HFFc6 (cell line): ENCODE measurements at regions not wholly inside any gene's neighbourhood (a gene's known extent, or its start where the extent isn't known, plus 50 kb on each side); places are given as distances from the start of the nearest gene placed in this dataset.
"Not testable (repeated sequence)": the region's sequence is repeated elsewhere in the genome, so short reads cannot be mapped to it uniquely, and the experiment has no call there.

Experiments used
- DNase-seq: peaks from one replicate; pipeline ENCODE4 v3.0.0-alpha.2; 2018
- H3K27ac Mint-ChIP-seq: 2 replicates; pipeline ENCODE4 v1.8.0; 2020; ENCODE audit warnings: mild to moderate bottlenecking, mixed read lengths
- H3K27me3 Mint-ChIP-seq: 2 replicates; pipeline ENCODE4 v1.8.0; 2021; ENCODE audit warnings: mild to moderate bottlenecking, moderate library complexity, mixed read lengths; ENCODE audit not compliant: insufficient read depth
- H3K36me3 Mint-ChIP-seq: 2 replicates; pipeline ENCODE4 v1.8.0; 2021; ENCODE audit warnings: low read depth, mixed read lengths
- H3K4me1 Mint-ChIP-seq: 2 replicates; pipeline ENCODE4 v1.8.0; 2020; ENCODE audit warnings: low read depth, mixed read lengths
- H3K4me3 Mint-ChIP-seq: 2 replicates; pipeline ENCODE4 v1.8.0; 2020; ENCODE audit warnings: mild to moderate bottlenecking, moderate library complexity, mixed read lengths
- H3K9me3 Mint-ChIP-seq: 2 replicates; pipeline ENCODE4 v1.8.0; 2020; ENCODE audit warnings: mild to moderate bottlenecking, mixed read lengths
- TF ChIP-seq, protein P1 (sequence below): fragments of 200-600 bp; sonication (generic); IDR thresholded peaks from 2 replicates; pipeline ENCODE4 v1.5.0; 2021; ENCODE audit warnings: antibody characterized with exemption, mild to moderate bottlenecking

DNA sequence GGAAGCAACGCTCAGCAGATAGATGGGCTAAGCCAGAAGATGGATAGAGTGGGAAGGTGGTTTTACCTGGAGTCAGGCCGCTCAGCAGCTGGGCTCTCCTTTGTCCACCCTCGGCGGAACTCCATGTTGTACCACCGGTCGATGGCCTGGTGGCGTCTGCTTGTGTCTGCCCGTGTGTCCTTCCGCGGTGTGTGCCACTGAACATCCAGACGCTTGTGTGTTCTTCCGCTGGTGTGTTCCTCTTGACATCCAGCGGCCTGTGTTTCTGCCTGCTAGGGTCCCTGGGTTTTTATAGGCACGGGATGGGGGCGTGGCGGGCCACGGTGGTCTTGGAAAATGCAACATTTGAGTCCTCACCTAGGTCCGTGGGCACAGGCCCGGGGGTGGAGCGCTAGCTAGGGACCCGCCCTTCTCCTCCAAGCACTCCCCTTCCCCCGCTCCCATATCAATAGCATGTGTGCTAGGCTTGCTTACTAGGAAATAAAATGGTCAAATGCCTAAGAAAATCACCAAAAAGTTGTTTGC lies 1431.7 kb upstream of the ACVR2A start:
- DNase-seq: no peak
- TF ChIP-seq, protein P1, sequence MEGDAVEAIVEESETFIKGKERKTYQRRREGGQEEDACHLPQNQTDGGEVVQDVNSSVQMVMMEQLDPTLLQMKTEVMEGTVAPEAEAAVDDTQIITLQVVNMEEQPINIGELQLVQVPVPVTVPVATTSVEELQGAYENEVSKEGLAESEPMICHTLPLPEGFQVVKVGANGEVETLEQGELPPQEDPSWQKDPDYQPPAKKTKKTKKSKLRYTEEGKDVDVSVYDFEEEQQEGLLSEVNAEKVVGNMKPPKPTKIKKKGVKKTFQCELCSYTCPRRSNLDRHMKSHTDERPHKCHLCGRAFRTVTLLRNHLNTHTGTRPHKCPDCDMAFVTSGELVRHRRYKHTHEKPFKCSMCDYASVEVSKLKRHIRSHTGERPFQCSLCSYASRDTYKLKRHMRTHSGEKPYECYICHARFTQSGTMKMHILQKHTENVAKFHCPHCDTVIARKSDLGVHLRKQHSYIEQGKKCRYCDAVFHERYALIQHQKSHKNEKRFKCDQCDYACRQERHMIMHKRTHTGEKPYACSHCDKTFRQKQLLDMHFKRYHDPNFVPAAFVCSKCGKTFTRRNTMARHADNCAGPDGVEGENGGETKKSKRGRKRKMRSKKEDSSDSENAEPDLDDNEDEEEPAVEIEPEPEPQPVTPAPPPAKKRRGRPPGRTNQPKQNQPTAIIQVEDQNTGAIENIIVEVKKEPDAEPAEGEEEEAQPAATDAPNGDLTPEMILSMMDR: no peak
- H3K27ac Mint-ChIP-seq: no peak overlapping the region
- H3K4me3 Mint-ChIP-seq: no peak overlapping the region
- no peaks in the 10 kb centered on the region; the same call in 1 of the 2 replicates for H3K9me3 Mint-ChIP-seq
- H3K36me3 Mint-ChIP-seq: no peaks in the 10 kb centered on the region
- no peaks in the 10 kb centered on the region for H3K4me1 Mint-ChIP-seq
- H3K27me3 Mint-ChIP-seq: peaks cover 2% of the 10 kb centered on the region; the same call in 1 of the 2 replicates

DNA sequence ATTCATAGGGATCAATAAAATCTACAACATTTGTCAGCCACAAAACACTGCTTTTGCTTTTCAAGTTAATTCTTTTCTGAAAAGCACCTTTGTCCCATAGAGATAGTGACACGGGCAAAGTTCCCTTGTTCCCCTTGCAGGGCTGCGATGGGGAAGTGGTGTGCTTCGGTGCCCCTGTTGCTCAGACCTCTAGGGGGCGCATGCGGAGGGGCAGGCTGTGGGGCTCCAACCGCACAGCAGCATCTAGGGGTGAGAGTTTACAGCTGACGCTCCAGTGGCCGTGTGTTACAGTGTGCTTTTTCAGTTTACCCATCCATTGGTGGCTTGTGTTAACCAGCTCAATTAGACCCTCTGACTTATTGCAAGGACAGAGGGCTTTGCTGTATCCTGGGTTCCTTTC lies 1432.2 kb upstream of the ACVR2A start:
- Mint-ChIP-seq H3K4me3 (no peak overlapping the region), H3K9me3 (no peaks in the 10 kb centered on the region; the same call in 1 of the 2 replicates), H3K36me3 (no peaks in the 10 kb centered on the region), H3K4me1 (no peaks in the 10 kb centered on the region), H3K27ac (no peak overlapping the region), H3K27me3 (no peaks in the 10 kb centered on the region; the same call in 1 of the 2 replicates)
- no peak for DNase-seq
- TF ChIP-seq, protein P1: peak; percentile 12; the same call in 1 of the 2 replicates

DNA sequence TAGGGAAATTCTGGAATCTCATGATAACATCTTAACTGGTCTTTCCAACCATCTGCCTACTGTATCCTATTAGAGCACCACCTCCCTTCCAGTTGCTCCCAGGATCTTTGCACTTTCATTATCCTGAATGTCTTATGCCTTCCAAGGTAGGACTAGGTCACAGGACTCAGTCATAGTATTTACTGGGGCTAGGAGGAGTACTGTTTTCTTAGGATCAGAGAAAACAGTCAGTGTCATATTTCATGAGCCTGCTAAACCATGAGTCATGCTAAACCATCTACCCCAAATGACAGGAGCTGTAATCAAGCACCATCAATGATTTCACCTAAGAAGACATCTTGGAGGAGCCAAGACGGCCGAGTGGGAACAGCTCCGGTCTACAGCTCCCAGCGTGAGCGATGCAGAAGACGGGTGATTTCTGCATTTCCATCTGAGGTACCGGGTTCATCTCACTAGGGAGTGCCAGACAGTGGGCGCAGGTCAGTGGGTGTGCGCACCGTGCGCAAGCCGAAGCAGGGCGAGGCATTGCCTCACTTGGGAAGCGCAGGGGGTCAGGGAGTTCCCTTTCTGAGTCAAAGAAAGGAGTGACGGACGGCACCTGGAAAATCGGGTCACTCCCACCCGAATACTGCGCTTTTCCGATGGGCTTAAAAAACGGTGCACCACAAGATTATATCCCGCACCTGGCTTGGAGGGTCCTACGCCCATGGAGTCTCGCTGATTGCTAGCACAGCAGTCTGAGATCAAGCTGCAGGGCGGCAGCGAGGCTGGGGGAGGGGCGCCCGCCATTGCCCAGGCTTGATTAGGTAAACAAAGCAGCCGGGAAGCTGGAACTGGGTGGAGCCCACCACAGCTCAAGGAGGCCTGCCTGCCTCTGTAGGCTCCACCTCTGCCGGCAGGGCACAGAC lies 1439.2 kb upstream of the ACVR2A start:
- DNase-seq, H3K36me3 Mint-ChIP-seq, H3K27ac Mint-ChIP-seq, H3K4me3 Mint-ChIP-seq, H3K27me3 Mint-ChIP-seq, H3K4me1 Mint-ChIP-seq: not testable (repeated sequence)
- H3K9me3 Mint-ChIP-seq: peaks cover 26% of the 10 kb centered on the region

DNA sequence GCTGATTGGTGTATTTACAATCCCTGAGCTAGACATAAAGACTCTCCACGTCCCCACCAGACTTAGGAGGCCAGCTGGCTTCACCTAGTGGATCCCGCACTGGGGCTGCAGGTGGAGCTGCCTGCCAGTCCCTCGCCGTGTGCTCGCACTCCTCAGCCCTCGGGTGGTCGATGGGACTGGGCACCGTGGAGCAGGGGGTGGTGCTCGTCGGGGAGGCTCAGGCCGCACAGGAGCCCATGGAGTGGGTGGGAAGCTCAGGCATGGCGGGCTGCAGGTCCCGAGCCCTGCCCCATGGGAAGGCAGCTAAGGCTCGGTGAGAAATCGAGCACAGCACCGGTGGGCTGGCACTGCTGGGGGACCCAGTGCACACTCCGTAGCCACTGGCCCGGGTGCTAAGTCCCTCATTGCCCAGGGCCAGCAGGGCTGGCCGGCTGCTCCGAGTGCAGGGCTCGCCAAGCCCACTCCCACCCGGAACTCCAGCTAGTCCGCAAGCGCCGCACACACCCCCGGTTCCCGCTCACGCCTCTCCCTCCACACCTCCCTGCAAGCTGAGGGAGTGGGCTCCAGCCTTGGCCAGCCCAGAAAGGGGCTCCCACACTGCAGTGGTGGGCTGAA lies 1441.2 kb upstream of the ACVR2A start:
- H3K4me1 Mint-ChIP-seq, H3K4me3 Mint-ChIP-seq, H3K27ac Mint-ChIP-seq, DNase-seq, H3K27me3 Mint-ChIP-seq, H3K36me3 Mint-ChIP-seq: not testable (repeated sequence)
- peaks cover 26% of the 10 kb centered on the region for H3K9me3 Mint-ChIP-seq

DNA sequence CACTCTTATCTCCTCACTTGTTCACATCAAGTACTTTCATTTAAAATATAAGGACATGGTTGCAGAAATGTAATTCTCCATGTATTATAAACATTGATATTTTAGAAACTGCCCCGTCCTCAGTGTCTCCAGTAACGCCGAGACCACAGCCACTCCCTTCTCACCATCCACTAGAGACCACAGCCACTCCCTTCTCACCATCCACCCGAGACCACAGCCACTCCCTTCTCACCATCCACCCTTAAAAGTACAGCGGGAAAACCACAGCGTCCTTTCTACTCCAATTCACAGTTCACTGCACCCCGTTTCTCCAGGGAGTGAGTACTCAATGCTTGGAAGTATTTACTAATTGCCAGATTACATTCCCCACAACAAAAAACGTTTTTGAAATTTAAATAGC lies 1452.2 kb upstream of the ACVR2A start:
- H3K36me3 Mint-ChIP-seq: no peaks in the 10 kb centered on the region
- H3K9me3 Mint-ChIP-seq: peaks cover 4% of the 10 kb centered on the region
- H3K4me3 Mint-ChIP-seq: no peak overlapping the region
- TF ChIP-seq, protein P1: no peak
- H3K27ac Mint-ChIP-seq: no peak overlapping the region
- no peaks in the 10 kb centered on the region for H3K27me3 Mint-ChIP-seq
- DNase-seq: no peak
- no peaks in the 10 kb centered on the region for H3K4me1 Mint-ChIP-seq

DNA sequence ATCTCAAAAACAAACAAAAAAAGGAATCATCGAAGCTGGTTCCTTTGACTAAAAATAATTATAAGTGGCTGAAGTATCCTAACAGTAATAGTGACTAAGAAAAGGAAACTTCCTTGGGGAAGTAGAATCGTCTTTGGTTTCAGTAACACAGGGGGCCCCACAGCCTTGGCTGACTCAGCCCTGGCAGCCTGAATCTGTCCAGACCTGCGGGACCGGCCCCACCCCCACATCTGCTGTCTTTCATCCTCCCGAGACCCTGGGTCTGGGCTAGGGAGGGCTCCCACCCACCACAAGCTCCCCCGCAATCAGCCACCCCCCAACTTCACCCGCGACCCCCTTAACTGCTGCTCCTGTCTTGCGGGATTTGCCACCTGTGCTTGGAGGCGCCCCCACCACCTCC lies 1452.6 kb upstream of the ACVR2A start:
- TF ChIP-seq, protein P1: no peak
- Mint-ChIP-seq H3K27ac (no peak overlapping the region), H3K36me3 (no peaks in the 10 kb centered on the region), H3K4me1 (no peaks in the 10 kb centered on the region), H3K9me3 (peaks cover 4% of the 10 kb centered on the region), H3K27me3 (no peaks in the 10 kb centered on the region), H3K4me3 (no peak overlapping the region)
- no peak for DNase-seq
